ENCODE measurements at regions not wholly inside any gene's neighbourhood (a gene's known extent, or its start where the extent isn't known, plus 50 kb on each side); places are given as distances from the start of the nearest gene placed in this dataset.
"Not testable (repeated sequence)": the region's sequence is repeated elsewhere in the genome, so short reads cannot be mapped to it uniquely, and the experiment has no call there.

GRCh38 chr5:119694284-119694683, 64.9 kb downstream of the FAM170A start:
- H3K36me3 ChIP-seq (ENCODE audit: insufficient read depth, low read length): no peaks in the 10 kb centered on the region
- TF ChIP-seq CTCF (IDR thresholded peaks at IDR 0.05; ENCODE audit: extremely low read depth, low read depth, low read length): no peak

DNA sequence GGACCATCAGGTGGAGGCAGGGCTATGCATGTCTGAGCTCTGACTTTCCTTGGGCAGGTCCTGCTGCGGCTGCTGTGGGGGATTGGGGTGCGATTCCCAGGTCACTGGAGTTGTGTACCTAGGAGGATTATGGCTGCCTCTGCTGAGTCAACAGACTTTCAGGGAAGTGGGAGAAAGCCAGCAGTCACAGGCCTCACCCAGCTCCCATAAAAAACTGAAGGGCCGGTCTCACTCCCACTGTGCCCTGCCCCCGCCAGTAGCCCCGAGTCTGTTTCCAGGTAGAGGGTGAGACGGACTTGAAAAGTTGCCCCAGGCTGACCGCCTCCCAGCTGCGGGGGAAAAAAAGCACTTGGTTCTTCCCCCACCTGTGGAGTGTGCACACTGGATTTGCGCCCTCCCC, 76.7 kb downstream of the FAM170A start:
- Histone ChIP-seq H3K4me1 (ENCODE audit: insufficient read depth, low read length) (no peaks in the 10 kb centered on the region), H3K9me3 (ENCODE audit: low read depth, low read length) (no peaks in the 10 kb centered on the region), H2AFZ (ENCODE audit: low read length) (no peak overlapping the region), H3K4me3 (ENCODE audit: insufficient read depth, low read length) (no peak overlapping the region), H3K79me2 (ENCODE audit: insufficient read depth, low read length) (no peaks in the 10 kb centered on the region), H3K27ac (ENCODE audit: low read depth, low read length) (no peak overlapping the region), H3K27me3 (ENCODE audit: insufficient read depth, low read length) (no peaks in the 10 kb centered on the region), H4K20me1 (ENCODE audit: insufficient read depth, low read length) (no peaks in the 10 kb centered on the region), H3K4me2 (ENCODE audit: insufficient read depth, low read length) (no peak overlapping the region), H3K36me3 (ENCODE audit: insufficient read depth, low read length) (no peaks in the 10 kb centered on the region)
- DNase-seq (ENCODE audit: insufficient read length, low spot score, missing footprints): no peak
- no peak for TF ChIP-seq CTCF (IDR thresholded peaks at IDR 0.05; ENCODE audit: extremely low read depth, low read depth, low read length)

More at GRCh38 chr5:119694284-119694683, 64.9 kb downstream of the FAM170A start:
- Histone ChIP-seq H3K27me3 (ENCODE audit: insufficient read depth, low read length) (no peaks in the 10 kb centered on the region), H3K4me1 (ENCODE audit: insufficient read depth, low read length) (no peaks in the 10 kb centered on the region), H2AFZ (ENCODE audit: low read length) (no peak overlapping the region), H3K4me2 (ENCODE audit: insufficient read depth, low read length) (no peak overlapping the region), H3K27ac (ENCODE audit: low read depth, low read length) (no peak overlapping the region), H3K4me3 (ENCODE audit: insufficient read depth, low read length) (no peak overlapping the region), H3K79me2 (ENCODE audit: insufficient read depth, low read length) (no peaks in the 10 kb centered on the region), H3K9me3 (ENCODE audit: low read depth, low read length) (peaks cover 1% of the 10 kb centered on the region), H4K20me1 (ENCODE audit: insufficient read depth, low read length) (no peaks in the 10 kb centered on the region)
- DNase-seq (ENCODE audit: insufficient read length, low spot score, missing footprints): no peak

DNA sequence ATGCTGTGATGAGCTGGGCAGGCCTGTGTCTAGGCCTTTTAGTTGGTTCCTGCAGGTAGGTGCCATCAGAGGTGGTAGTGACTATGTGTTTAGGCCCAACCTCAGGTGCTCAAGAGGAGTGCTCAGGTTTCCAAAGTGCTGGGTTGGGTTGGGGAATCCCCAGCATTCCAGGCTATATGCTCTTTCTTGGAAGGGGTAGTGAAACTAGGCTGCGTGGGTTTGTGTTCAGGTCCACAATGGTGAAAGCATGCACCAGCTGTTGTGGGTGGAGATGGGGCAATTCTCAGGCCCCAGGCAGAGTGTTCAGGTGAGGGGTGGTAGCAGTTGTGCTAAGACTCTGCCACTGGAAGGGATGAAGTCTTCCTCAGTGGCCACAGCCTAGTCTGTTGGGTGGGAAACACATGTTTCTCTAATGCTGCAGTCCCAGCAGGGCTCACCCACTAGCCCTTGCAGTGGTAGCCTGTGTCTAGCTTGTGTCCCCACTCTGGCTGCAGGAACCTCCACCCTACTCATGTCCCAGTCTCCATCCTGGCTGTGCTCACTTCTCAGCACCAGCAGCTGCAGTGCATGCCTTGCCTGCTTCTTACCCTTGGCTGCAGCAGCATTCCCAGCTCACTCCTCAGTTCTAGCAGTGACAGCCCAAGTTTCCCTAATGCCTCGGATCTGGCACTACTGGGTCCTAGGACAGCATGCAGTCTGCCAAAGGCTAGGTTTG, 78.9 kb downstream of the FAM170A start:
- DNase-seq (ENCODE audit: insufficient read length, low spot score, missing footprints): no peak
- no peak for TF ChIP-seq CTCF (IDR thresholded peaks at IDR 0.05; ENCODE audit: extremely low read depth, low read depth, low read length)

DNA sequence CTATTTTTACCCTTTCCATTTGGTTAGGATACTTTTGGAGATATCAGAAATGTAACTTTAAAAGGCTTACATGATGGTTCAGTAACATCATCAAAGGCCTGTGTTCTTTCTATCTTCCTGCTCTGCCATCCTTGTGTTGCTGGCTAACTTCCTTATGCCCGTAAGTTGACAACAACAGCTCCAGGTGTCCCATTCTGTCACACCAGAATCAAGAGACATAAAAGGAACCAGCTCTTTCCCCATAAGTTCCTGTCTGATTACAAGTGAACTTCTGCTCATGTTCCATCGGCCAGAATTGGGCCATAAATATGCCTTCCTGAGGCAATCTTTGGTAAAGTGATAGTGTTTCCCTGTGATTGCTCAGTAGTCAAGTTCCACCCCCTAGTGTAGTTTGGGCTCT, 92.4 kb downstream of the FAM170A start:
- TF ChIP-seq CTCF (IDR thresholded peaks at IDR 0.05; ENCODE audit: extremely low read depth, low read depth, low read length): no peak
- Histone ChIP-seq H3K27me3 (ENCODE audit: insufficient read depth, low read length) (no peaks in the 10 kb centered on the region), H4K20me1 (ENCODE audit: insufficient read depth, low read length) (no peaks in the 10 kb centered on the region), H3K4me2 (ENCODE audit: insufficient read depth, low read length) (no peak overlapping the region), H3K4me3 (ENCODE audit: insufficient read depth, low read length) (no peak overlapping the region), H3K36me3 (ENCODE audit: insufficient read depth, low read length) (no peaks in the 10 kb centered on the region), H3K79me2 (ENCODE audit: insufficient read depth, low read length) (no peaks in the 10 kb centered on the region), H3K9me3 (ENCODE audit: low read depth, low read length) (peaks cover 3% of the 10 kb centered on the region), H3K4me1 (ENCODE audit: insufficient read depth, low read length) (no peaks in the 10 kb centered on the region), H2AFZ (ENCODE audit: low read length) (no peak overlapping the region), H3K27ac (ENCODE audit: low read depth, low read length) (no peak overlapping the region)
- DNase-seq (ENCODE audit: insufficient read length, low spot score, missing footprints): no peak

More for the DNA sequence above, 78.9 kb downstream of the FAM170A start:
- no peaks in the 10 kb centered on the region for H3K79me2 ChIP-seq (ENCODE audit: insufficient read depth, low read length)
- H3K9me3 ChIP-seq (ENCODE audit: low read depth, low read length): no peaks in the 10 kb centered on the region
- H3K4me1 ChIP-seq (ENCODE audit: insufficient read depth, low read length): no peaks in the 10 kb centered on the region
- no peaks in the 10 kb centered on the region for H3K36me3 ChIP-seq (ENCODE audit: insufficient read depth, low read length)
- H3K27ac ChIP-seq (ENCODE audit: low read depth, low read length): no peak overlapping the region
- no peaks in the 10 kb centered on the region for H3K27me3 ChIP-seq (ENCODE audit: insufficient read depth, low read length)
- no peaks in the 10 kb centered on the region for H4K20me1 ChIP-seq (ENCODE audit: insufficient read depth, low read length)
- no peak overlapping the region for H3K4me2 ChIP-seq (ENCODE audit: insufficient read depth, low read length)
- H2AFZ ChIP-seq (ENCODE audit: low read length): no peak overlapping the region
- no peak overlapping the region for H3K4me3 ChIP-seq (ENCODE audit: insufficient read depth, low read length)

DNA sequence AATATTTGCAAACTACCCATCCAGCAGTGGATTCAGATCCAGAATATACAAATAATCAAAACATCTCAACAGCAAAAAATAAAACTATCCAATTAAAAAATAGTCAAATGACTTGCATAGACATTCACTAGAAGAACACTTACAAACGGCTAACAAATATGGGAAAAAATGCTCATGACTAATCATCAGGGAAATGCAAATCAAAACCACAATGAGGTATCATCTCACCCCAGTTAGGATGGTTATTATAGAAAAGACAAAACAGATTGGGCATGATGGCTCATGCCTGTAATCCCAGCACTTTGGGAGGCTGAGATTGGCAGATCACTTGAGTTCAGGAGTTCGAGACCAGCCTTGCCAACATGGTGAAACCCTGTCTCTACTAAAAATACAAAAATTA, 95.9 kb downstream of the FAM170A start:
- not testable (repeated sequence) for H4K20me1 ChIP-seq (ENCODE audit: insufficient read depth, low read length); H3K4me2 ChIP-seq (ENCODE audit: insufficient read depth, low read length); H3K9me3 ChIP-seq (ENCODE audit: low read depth, low read length); H3K27ac ChIP-seq (ENCODE audit: low read depth, low read length); H3K4me1 ChIP-seq (ENCODE audit: insufficient read depth, low read length); H3K4me3 ChIP-seq (ENCODE audit: insufficient read depth, low read length); DNase-seq (ENCODE audit: insufficient read length, low spot score, missing footprints); H3K36me3 ChIP-seq (ENCODE audit: insufficient read depth, low read length); H3K79me2 ChIP-seq (ENCODE audit: insufficient read depth, low read length); H3K27me3 ChIP-seq (ENCODE audit: insufficient read depth, low read length); H2AFZ ChIP-seq (ENCODE audit: low read length)
